ENCODE measurements at regions not wholly inside any gene's neighbourhood (a gene's known extent, or its start where the extent isn't known, plus 50 kb on each side); places are given as distances from the start of the nearest gene placed in this dataset.

GRCh38 chr9:13990331-13990730 is 323.6 kb downstream of the NFIB start:
- Histone ChIP-seq H3K27me3 (no peaks in the 10 kb centered on the region), H3K4me3 (no peak overlapping the region), H3K9me3 (no peaks in the 10 kb centered on the region), H3K36me3 (no peaks in the 10 kb centered on the region), H3K4me1 (no peaks in the 10 kb centered on the region), H3K27ac (no peak overlapping the region)
- no peak for TF ChIP-seq EP300 (IDR thresholded peaks at IDR 0.05)
- no peak for TF ChIP-seq POLR2AphosphoS5 (IDR thresholded peaks at IDR 0.05)
- TF ChIP-seq CTCF (IDR thresholded peaks at IDR 0.05): no peak
- TF ChIP-seq POLR2A (IDR thresholded peaks at IDR 0.05): no peak
- DNase-seq (ENCODE audit: low spot score in 2 of 2): no peak

- Histone ChIP-seq H3K9me3 (no peaks in the 10 kb centered on the region), H3K4me3 (no peak overlapping the region), H3K27me3 (no peaks in the 10 kb centered on the region), H3K4me1 (no peaks in the 10 kb centered on the region), H3K27ac (no peak overlapping the region), H3K36me3 (no peaks in the 10 kb centered on the region)
- 96% methylated on average over 1 of the region's 1 CpG for WGBS
- TF ChIP-seq EP300 (IDR thresholded peaks at IDR 0.05) (no peak), POLR2AphosphoS5 (IDR thresholded peaks at IDR 0.05) (no peak), POLR2A (IDR thresholded peaks at IDR 0.05) (no peak), CTCF (IDR thresholded peaks at IDR 0.05) (no peak)
- DNase-seq (ENCODE audit: low spot score in 2 of 2): no peak
These were observed 325.0 kb downstream of the NFIB start for GRCh38 chr9:13988944-13989343.

- Histone ChIP-seq H3K4me1 (no peaks in the 10 kb centered on the region), H3K27me3 (no peaks in the 10 kb centered on the region), H3K9me3 (no peaks in the 10 kb centered on the region), H3K36me3 (no peaks in the 10 kb centered on the region), H3K27ac (no peak overlapping the region), H3K4me3 (no peak overlapping the region)
- WGBS: 94% methylated on average over 4 of the region's 4 CpGs
- DNase-seq (ENCODE audit: low spot score in 2 of 2): no peak
- no peak for TF ChIP-seq POLR2A (IDR thresholded peaks at IDR 0.05)
- no peak for TF ChIP-seq EP300 (IDR thresholded peaks at IDR 0.05)
- no peak for TF ChIP-seq POLR2AphosphoS5 (IDR thresholded peaks at IDR 0.05)
- TF ChIP-seq CTCF (IDR thresholded peaks at IDR 0.05): no peak
These were observed 330.3 kb downstream of the NFIB start for GRCh38 chr9:13983607-13984006.

DNA sequence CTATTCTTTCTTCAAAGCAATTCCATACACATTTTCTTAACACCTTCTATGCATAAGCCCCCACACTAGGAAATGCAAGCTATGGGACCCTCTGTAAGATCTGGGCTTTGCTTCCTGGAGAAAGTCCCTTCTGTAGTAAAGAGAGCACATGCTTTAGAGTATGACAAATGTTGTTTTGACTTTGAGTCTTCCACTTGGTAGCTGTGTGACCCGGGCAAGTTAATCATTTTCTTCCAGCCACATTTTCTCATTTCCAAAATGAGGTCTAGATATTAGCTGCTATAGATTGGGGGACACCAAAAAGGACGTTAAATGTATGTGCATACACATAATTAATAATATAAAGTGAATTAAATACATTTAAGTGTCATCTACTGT is 334.0 kb downstream of the NFIB start:
- DNase-seq (ENCODE audit: low spot score in 2 of 2): no peak
- TF ChIP-seq POLR2AphosphoS5 (IDR thresholded peaks at IDR 0.05) (no peak), CTCF (IDR thresholded peaks at IDR 0.05) (no peak), EP300 (IDR thresholded peaks at IDR 0.05) (no peak), POLR2A (IDR thresholded peaks at IDR 0.05) (no peak)
- Histone ChIP-seq H3K27me3 (no peaks in the 10 kb centered on the region), H3K36me3 (no peaks in the 10 kb centered on the region), H3K4me1 (no peaks in the 10 kb centered on the region), H3K9me3 (no peaks in the 10 kb centered on the region), H3K27ac (no peak overlapping the region), H3K4me3 (no peak overlapping the region)
- WGBS: 78% methylated on average over 2 of the region's 2 CpGs

DNA sequence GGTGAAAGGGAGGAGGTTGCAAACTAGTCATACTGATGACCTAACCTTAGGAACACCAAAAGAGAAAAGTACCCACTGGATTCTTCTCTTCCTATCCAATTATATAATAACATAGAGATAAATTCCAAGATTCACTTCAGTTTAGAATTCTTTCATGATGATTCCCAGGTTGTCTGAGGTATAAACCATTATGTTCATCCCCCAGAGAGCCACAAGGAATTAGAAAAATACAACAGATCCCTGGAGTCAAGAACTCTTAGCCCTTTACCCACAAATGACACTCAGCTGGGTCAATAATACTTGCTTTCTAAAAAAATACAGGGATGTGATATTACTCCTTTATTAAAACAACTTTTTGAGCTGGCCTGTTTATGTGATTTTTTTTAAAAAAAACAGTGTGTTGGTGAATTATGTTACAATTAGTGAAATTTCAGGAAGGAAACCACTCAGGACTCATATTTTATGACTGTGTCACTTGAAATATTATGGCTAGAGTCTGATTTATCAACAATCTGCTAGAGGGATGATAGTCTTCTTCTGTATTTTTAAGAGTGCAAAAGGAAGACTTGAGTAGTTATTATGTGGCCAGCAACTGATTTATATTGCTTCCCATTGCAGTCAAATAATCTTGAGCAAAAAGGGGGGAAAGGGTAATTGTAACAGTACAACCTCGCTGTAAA is 338.2 kb downstream of the NFIB start:
- Histone ChIP-seq H3K27ac (no peak overlapping the region), H3K9me3 (no peaks in the 10 kb centered on the region), H3K27me3 (no peaks in the 10 kb centered on the region), H3K4me3 (no peak overlapping the region), H3K4me1 (no peaks in the 10 kb centered on the region), H3K36me3 (no peaks in the 10 kb centered on the region)
- TF ChIP-seq CTCF (IDR thresholded peaks at IDR 0.05) (no peak), POLR2A (IDR thresholded peaks at IDR 0.05) (no peak), EP300 (IDR thresholded peaks at IDR 0.05) (no peak), POLR2AphosphoS5 (IDR thresholded peaks at IDR 0.05) (no peak)
- no peak for DNase-seq (ENCODE audit: low spot score in 2 of 2)
- WGBS: 83% methylated on average over 1 of the region's 1 CpG

All from suprapubic skin (tissue), 4 donors.